GM18909 (cell line): ENCODE measurements at regions not wholly inside any gene's neighbourhood (a gene's known extent, or its start where the extent isn't known, plus 50 kb on each side); places are given as distances from the start of the nearest gene placed in this dataset.
"Not testable (repeated sequence)": the region's sequence is repeated elsewhere in the genome, so short reads cannot be mapped to it uniquely, and the experiment has no call there.

Experiments
- ATAC-seq: cut with Tn5 transposase; IDR thresholded peaks from one replicate; pipeline ENCODE4 v1.9.1; 2021; ENCODE audit warnings: mild to moderate bottlenecking; ENCODE audit not compliant: unreplicated experiment, poor library complexity

GRCh38 chr2:52390651-52391050, 1358.7 kb upstream of the NRXN1 start:
- ATAC-seq = no peak

GRCh38 chr2:52387937-52388590, 1356.1 kb upstream of the NRXN1 start:
- ATAC-seq = no peak

- no peak for ATAC-seq
Measured at GRCh38 chr2:52386433-52387030, 1354.6 kb upstream of the NRXN1 start.

GRCh38 chr2:52383541-52383940, 1351.6 kb upstream of the NRXN1 start:
- ATAC-seq = no peak

GRCh38 chr2:52369178-52369577, 1337.2 kb upstream of the NRXN1 start:
- ATAC-seq = no peak

- no peak for ATAC-seq
Measured at GRCh38 chr2:52368141-52368540, 1336.2 kb upstream of the NRXN1 start.

GRCh38 chr2:52365946-52366345, 1334.0 kb upstream of the NRXN1 start:
- no peak for ATAC-seq

- no peak for ATAC-seq
Measured at GRCh38 chr2:52356556-52356955, 1324.6 kb upstream of the NRXN1 start.

- ATAC-seq = no peak
Measured at GRCh38 chr2:52347292-52347691, 1315.4 kb upstream of the NRXN1 start.

- ATAC-seq = no peak
Measured at GRCh38 chr2:52345676-52346075, 1313.7 kb upstream of the NRXN1 start.

GRCh38 chr2:52345082-52345481, 1313.2 kb upstream of the NRXN1 start:
- ATAC-seq = no peak

- ATAC-seq = no peak
Measured at GRCh38 chr2:52343706-52344266, 1311.9 kb upstream of the NRXN1 start.

GRCh38 chr2:52343010-52343409, 1311.1 kb upstream of the NRXN1 start:
- no peak for ATAC-seq

GRCh38 chr2:52342458-52342857, 1310.5 kb upstream of the NRXN1 start:
- no peak for ATAC-seq

- no peak for ATAC-seq
Measured at GRCh38 chr2:52341732-52342131, 1309.8 kb upstream of the NRXN1 start.

- ATAC-seq = no peak
Measured at GRCh38 chr2:52340171-52340570, 1308.2 kb upstream of the NRXN1 start.

GRCh38 chr2:52337786-52338185, 1305.9 kb upstream of the NRXN1 start:
- not testable (repeated sequence) for ATAC-seq

GRCh38 chr2:52336951-52337350, 1305.0 kb upstream of the NRXN1 start:
- no peak for ATAC-seq

- no peak for ATAC-seq
Measured at GRCh38 chr2:52335727-52336126, 1303.8 kb upstream of the NRXN1 start.

GRCh38 chr2:52334185-52334584, 1302.3 kb upstream of the NRXN1 start:
- no peak for ATAC-seq

GRCh38 chr2:52327641-52328040, 1295.7 kb upstream of the NRXN1 start:
- ATAC-seq = no peak

GRCh38 chr2:52314231-52314630, 1282.3 kb upstream of the NRXN1 start:
- no peak for ATAC-seq
